ENCODE measurements at regions not wholly inside any gene's neighbourhood (a gene's known extent, or its start where the extent isn't known, plus 50 kb on each side); places are given as distances from the start of the nearest gene placed in this dataset.

DNA sequence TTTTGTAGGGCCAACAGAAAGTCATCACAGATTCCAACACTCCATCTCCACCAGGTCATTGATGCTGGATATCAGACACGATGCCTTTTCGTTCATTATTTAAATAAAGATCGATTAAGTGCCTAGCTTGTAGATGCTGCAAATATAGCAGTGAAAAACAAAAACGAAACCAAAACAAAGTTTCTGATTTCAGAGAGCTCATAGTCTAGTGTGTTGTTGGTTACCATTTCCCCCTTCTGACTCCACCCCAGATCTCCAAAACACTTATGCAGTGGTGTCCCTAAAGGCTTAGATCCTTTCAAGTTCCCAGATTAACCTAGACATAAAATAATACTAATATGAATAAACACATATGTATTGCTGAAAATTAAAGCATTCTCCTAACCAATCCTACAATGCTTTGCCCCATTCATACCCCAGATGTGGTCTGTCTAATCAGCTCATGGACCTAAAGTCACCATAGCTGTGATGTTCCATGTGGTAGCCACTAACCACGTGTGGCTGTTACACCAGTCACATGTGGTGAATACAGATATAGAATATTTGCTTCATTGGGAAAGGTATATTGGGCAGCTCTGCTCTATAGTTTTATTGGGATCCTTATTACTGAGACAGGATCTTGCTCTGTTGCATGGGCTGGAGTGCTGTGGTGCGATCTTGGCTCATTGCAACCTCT lies 787.2 kb downstream of the TDRD15 start:
- DNase-seq = no peak

DNA sequence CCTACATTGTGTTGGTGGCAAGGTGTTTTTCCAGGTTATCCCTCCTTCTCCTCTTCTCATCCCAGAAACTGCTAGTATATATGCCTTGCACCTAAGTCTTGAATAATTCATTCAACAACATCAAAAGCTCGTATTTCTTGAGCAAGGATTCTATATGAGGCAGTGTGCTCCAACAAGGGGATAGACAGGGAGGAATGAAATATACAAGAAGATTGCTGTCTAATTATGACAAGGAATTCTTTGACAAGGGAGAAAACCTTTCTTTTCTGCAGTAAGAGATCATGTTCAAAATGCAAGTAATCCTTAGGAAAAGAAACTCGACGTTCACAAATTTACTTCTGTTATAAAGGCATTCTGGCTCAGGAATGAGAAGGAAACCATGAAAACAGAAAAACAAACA lies 788.6 kb downstream of the TDRD15 start:
- DNase-seq = no peak

DNA sequence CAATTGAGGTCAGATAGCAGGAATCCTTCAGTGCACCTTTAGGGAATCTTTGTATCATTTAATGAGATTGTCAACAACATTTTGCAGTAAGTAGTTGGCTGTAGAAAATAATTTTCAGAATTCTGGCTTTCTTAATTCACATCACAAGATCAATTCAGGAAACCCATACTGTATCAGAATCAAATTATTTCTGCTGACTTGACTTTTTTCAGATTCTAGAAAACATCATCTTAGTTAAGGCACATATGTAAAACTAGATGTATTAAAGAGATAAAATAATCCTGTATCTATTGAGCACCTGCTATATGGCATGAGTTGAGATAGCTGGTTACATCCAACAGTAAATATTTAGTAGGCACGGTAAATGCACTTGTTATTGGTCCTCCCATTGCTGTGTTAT lies 791.4 kb downstream of the TDRD15 start:
- DNase-seq = no peak

DNA sequence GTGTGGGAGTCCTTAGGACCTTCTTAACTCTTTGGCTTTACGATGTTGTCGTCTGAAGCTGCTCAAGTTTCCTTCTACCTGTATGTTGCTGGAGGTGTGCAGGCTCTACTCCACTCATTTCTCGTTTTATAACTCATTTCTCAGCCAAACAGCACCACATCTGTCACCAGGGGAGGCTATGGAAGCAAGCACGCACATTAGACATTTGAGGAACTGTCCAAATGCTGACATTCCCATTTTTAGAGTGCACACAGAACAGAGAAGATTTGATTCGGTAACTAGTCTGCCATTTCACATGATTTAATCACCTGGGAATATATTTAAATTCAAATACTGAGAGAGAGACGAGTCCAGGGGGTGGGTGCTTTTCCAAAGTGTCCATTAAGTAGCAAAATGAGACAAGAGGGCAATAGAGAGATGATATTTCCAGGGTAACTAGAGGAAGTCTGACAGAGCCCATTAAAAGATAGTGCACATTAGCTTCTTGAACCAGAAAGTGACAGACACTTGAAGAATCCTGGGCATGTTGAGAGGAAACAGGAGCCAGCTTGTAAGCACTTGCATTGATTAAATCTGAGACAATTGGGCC lies 793.3 kb downstream of the TDRD15 start:
- DNase-seq = no peak

DNA sequence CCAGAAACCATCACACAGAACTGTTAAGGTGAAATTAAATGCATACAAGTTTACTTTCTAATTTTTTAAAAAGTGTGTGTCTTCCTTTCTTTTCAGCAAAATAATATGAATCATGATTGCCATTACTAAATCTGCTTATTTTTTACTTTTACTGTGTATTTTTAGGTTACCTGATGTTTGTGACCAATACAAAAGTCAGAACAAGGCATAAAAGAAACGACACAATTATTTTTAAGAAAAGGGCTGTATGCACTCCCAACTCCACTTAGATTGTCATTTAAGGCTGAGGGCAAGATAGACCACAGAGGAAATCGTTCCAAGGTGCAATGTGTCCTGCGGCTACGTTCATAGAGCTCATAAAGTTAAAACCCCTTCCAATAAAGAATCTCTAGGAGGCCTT lies 797.0 kb downstream of the TDRD15 start:
- DNase-seq = no peak

DNA sequence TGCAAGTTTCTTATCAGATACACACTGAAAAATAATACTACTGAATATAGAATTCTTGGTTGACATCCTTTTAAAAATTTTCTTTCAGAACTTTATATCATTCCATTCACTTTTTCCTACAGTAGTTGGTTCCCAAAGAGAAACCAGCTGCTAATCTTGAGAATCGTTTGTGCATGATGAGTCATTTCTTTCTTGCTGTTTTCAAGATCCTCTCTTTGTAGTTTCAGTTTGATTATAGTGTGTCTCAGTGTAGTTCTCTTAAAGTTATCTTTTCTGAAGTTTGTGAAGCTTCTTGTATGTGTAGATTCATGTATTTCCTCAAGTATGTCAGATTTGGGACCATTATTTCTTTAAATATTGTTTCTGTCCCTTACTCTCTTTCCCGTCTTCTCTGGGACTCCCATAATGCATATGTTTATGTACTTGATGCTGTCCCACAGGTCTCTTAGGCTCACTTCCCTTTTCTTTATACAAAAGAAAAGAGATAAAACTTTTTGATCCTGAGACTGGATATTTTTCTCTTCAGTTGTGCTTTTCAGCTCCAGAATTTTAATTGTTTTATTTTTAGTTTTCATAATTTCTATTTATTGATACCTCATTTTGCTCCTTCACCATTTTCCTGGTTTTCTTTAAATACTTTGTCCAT lies 801.0 kb downstream of the TDRD15 start:
- DNase-seq = no peak

DNA sequence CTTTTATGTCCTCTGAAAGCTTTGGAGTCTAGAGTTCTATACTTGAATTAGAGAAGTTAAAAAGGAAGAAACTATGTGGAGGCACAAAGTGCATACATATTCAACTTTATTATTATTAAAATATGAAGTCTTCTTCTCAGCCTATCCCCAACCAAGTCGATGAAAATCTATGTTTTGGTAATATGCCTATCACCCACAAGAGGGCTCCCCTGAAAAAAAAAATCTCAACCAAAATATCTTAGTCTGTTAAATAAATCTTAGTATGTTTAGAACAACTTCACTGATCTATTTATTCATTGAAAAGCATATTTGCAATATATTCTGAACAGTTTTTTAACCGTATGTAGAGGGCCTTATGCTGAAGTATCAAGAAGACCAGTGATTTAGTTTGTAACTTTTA lies 804.5 kb downstream of the TDRD15 start:
- DNase-seq = no peak

DNA sequence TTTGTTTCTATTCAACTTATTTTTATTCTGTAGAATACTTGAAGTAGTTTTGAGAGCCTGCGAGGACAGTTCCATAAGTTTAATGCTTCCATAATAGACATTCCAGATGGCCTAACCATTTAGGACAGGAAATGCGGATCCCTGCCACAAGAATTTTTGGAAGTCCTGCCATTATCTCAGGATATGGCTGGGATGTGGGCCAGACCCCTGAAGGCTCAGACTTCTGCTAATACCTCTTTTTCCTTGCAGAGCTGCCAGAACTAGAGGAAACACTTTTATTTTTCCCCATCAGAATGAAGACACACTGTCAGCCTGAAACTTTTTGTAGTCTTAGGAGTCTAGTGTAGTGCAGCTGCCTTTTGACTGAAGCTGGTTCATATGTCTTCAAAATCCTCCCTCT lies 806.5 kb downstream of the TDRD15 start:
- DNase-seq = no peak

DNA sequence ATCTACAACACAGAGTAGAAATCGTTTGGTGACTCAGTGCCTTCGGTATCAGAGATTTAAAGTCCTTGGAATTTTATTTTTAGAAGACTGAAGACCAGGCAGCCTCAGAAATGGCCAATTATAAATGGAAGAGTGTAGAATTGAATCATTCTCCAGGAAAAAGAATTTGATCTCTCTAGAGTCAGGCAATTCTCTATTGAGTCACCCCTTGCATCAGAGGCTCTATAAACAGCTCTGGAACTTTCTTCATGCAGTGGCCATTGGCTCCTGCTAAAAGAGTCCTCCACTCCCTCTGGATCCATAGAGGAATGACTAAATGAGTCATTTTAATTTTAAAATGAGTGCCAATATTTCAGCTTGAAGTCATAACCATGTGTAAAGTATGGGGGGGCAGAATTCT lies 816.2 kb downstream of the TDRD15 start:
- DNase-seq = no peak

DNA sequence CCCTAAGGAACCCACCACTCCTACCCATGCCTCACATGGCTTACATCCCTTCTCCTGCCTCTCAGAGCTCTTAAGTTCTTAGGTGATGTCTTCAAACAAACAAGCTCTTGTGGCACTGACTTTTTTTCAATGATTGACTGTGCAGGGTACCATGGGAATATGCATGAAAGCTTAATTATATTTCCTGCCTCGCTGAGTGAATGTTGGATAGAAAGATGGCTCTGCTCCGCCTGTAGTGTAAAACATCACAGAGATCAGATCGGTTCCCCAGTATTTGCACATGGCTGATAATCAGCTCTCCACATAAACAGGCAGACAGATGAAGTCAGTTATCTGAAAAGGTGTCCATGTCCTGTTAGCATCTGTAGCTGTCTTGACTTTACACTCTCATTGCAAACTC lies 820.8 kb downstream of the TDRD15 start:
- no peak for DNase-seq

DNA sequence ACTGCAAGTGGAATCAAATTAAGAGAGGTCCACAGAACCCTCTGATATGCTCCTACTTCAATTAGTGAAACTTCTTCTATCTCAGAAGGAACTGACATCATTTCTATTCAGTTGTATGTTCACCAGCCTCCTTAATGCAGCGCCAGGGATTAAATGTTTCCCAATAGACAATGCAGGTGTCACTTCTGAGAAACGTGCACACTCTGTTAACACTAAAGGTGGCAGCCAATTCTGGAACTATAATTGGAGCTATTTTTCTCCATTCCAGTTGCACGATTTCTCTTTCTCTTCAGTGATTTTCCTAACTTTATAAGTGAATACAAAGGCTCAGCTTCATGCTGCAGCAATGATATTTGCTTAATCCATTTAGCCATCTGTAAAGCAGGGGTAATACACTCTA lies 821.9 kb downstream of the TDRD15 start:
- no peak for DNase-seq

DNA sequence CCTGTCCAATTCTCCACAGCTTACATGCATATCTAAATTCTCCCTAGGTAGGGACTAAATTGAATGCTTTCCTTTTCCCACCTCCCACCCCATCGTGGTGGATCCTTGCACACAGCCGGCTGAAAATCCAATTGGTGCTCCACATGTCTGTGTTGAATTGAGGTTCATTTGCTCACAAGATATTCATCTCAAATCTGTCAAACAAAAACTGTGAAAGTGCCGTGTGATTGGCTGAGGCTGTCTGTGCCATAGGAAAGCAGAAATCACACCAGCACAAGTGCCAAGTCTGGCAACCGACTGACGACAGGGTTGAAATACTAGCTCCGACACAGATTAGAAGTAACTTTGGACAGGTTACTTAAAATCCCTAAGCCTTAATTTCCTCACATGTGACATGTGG lies 823.3 kb downstream of the TDRD15 start:
- no peak for DNase-seq

DNA sequence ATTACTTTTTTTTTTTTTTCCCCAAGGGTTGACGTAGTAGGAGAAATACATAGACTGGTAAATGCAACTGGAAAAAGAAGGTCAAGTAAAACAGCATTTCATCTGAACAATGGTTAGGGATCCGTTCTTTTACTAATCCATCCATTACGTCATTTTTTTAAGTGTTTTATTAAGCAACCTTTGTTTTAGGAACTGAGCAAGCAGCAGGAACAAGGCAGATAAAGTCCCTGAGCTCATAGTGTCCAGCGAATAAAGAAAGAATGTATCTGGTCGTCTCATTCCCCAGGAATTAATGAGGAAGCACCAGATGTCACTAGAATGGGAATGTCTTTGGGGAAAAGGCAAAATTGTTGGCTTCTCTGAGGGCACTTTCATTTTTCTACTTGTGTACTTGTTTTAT lies 842.4 kb downstream of the TDRD15 start:
- DNase-seq = no peak

DNA sequence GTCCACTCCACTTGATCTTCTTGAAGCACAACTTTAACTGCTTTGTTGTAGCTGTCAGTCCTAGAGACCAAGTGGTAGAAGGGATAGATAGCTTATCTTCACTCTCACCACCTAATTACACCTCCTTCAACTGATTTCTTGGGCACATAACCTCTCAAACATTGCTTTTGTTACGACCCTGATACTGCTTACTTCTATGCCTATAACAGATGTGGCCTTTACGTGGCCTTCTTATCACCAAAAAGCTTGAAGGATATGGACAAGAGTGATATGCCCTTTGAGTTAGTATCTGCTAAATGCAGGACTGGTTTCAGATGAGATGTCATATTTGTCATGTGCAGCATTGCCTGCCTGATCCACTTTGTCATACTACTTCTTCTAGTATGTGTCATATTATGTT lies 847.2 kb downstream of the TDRD15 start:
- no peak for DNase-seq

DNA sequence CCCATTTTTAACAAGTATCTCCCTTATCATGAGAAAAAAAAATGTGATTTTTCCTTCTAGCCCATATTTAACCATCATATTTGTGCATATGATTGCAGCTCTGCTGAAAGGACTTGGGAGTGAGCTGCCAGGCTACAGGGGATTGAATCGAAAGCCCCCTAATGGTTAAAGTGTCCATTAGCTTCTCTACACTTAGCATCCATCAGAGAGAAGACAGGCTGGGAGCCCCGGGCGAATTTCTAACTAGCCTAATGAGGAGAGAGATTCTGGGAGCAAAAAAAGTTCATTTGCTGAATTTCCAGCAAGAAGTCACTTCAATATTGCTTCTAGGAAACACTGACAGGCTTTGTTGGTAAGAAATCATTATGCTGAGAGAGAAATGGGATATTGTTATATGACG lies 848.8 kb downstream of the TDRD15 start:
- DNase-seq = no peak

DNA sequence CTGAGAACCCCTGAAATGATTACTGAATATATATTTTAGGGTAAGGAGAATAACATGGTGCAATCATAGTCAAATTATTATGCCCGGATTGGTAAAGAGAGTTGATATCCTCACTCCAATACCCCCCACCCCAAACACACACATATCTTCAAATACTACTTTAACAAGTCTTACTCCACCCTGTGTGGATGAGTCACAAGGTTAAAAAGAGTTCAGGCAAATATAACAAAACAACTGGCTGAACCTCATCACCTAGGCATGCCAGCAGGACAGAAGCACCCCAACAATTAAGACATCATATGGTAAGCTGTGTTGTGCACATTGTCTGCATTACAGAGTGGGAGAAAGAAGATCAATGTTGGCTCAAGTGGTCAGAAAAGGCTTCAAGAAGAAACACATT lies 857.4 kb downstream of the TDRD15 start:
- no peak for DNase-seq

DNA sequence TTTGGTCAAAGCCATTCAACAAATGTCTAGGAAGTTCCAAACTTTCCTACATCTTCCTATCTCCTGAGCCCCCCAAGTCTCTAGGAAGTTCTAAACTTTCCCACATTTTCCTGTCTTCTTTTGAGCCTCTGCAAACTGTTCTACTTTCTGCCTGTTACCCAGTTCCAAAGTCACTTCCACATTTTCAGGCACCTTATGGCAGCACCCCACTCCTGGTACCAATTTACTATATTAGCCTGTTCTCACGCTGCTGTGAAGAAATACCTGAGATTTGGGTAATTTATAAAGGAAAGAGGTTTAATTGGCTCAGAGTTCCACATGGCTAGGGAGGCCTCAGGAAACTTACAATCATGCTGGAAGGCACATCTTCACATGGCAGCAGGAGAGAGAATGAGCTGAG lies 869.2 kb downstream of the TDRD15 start:
- no peak for DNase-seq

DNA sequence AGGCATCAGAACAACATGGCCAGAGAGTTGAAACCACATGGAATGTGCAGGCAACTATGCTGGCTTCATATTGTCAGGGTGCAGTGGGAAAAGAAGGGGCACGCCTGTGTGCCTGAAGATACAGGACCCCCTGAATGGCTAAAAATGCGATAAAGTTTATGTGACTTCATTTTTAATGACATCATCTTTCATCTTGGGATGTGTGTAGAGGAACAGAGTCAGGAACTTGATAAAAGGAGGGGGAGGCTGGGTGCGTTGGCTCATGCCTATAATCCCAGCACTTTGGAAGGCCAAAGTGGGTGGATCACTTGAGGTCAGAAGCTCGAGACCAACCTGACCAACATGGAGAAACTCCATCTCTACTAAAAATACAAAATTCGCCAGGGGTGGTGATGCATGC lies 872.6 kb downstream of the TDRD15 start:
- no peak for DNase-seq

DNA sequence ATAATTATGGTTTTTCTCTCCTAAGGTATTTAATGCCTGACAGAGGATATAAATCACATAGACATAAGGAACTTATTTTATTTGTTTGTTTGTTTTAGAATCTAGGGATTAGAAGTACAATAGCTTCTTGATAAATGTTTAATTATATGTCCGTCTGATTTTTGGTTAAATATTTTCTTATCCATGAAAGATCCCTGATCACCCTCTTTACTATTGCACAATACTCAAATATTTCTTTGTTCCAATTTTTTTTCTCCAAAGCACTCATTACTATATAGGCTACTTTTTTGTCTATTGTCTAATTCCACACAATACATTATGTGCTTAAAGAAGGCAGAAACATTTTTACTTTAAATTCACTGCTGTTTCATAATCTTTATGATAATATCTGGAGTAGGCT lies 875.8 kb downstream of the TDRD15 start:
- no peak for DNase-seq

DNA sequence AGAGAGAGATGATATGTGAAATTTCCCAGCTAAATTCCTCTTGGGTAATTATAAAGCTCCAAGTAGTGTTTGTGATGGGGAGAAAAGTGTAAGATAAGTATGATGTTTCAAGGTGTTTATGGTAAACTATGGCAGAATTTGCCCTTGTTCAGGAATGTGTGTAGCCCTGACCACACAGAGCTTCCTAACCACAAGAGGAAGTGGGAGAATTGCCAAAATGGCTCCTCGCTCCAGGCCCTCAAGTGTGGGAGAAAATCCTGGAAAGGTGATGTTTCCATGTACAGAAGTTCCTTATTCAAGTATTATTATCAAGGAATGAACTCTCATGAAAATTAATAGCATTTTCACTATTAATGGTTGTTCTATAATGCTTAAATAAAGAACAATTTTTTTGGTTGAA lies 878.3 kb downstream of the TDRD15 start:
- DNase-seq = no peak

DNA sequence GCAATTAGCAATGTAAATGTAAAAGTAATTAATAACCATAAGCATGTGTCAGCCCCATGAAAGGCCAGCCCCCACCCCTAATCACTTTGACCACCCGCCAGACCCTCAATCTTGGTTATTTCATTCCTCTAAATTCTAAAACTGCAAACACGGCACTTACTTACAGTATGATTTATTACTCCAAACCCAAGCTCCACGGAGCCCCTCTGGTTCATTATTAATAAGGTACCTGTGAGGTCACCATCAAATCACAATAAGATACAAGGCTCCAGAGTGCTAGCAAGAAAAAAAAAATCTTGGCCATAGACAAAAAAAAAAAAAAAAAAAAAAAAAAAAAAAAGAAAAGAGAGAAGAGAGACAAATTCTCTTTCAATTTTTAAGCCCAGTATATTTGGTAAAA lies 879.5 kb downstream of the TDRD15 start:
- no peak for DNase-seq

DNA sequence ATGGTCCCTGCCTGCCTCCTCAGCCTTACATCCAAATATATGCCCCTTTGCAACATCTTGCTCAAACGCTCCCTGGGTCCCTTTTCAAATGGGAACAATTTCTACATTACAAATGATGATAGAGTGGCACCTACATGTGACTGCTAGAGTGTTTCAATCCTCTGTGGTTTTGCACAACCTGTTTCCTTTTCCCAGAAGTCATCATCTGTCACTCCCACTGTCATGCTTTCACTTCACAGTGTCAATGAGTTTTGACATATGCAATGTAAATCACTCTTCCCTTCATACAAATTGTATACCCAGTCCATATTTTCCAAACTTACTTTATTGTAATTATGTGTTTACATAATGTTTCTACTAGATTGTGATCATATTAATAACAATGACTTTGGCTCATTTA lies 887.3 kb downstream of the TDRD15 start:
- DNase-seq = no peak

DNA sequence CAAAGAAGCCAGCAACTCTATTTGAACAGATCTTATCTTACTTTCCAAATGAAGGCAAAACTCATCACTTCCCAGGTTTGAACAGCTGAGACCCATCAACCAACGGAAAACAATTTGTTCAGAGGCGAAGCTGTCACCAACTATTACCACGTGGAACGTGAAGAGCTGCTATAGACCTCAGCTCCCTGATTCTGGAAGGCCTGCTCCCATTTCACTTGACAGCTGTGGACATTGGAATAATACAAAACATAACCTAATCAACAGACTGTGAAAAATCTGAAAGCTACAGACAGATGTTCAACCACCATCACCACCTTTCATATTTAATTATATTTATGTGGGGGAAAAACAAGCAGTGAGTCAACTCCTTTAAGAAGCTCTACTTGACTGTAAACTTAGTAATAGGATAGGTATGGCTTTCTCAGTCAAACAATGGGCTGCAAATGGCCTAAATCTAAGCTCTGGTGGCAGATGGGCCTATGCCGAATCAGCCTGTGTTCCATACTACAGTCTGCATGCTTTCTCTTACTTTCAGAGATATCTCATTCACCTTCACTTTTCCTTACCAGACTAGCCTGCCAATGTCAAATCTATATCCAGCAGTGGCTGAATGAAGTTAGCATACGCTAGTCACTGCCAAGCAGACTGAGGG lies 896.4 kb downstream of the TDRD15 start:
- DNase-seq = no peak

DNA sequence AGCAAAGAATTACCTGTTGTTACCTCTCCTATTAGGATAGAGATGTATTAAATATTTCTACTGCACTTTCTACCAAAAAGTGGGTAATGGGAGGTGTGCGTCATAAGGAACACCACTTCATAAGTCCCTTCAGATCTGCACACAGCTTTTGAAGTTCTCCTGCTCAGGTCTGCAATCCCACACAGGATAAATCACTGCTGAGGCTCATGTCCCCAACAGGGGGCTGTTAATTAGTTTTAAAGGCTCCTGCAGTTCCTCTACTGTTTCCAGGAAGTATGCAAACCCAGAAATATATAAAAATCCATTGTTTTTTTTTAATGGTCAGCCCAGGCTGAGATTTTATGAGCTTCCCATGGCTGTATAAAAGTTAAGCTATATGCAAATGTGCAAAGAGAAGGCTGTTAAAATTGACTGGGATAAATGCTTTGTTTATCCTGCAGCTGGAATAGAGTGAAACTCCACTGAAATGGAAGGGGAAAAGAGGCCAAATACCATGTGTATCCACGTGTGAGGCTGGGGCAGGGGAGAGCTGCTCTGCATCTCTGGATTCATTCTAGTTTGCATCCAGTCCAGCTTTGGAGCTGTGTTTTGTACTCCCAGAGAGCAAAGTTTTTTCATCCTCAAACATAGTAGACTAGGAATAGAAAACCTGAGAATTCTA lies 903.7 kb downstream of the TDRD15 start:
- no peak for DNase-seq
